GM21737 (cell line): ENCODE measurements at regions not wholly inside any gene's neighbourhood (a gene's known extent, or its start where the extent isn't known, plus 50 kb on each side); places are given as distances from the start of the nearest gene placed in this dataset.

Experiments used
- ATAC-seq: cut with Tn5 transposase; IDR thresholded peaks from one replicate; pipeline ENCODE4 v1.9.1; 2021; ENCODE audit warnings: mild to moderate bottlenecking, moderate library complexity; ENCODE audit not compliant: unreplicated experiment

- ATAC-seq: no peak
Observed at GRCh38 chr2:9681427-9681817, 50.6 kb upstream of the YWHAQ start.

- ATAC-seq: no peak
Observed at GRCh38 chr2:9685637-9686036, 54.8 kb upstream of the YWHAQ start.

DNA sequence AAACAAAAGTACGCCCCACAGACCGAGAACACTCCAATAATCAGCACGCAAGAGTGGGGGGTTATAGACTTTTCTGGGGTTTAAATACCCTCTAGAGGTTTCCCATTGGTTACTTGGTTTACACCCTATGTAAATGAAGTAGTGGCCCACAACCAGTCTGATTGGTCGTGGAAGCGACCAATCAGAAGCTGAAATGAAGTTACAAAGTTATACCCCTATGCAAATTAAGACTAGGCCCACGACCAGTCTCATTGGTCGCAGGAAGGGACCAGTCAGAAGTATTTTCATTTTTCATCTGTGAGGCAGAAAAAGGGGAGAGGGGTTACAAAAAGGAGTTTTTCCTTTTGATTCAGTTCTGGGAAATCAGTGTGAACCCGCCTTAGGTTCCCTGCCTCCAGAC lies 55.3 kb upstream of the YWHAQ start:
- no peak for ATAC-seq

GRCh38 chr2:9690252-9690651 lies 59.5 kb upstream of the YWHAQ start:
- ATAC-seq: no peak

DNA sequence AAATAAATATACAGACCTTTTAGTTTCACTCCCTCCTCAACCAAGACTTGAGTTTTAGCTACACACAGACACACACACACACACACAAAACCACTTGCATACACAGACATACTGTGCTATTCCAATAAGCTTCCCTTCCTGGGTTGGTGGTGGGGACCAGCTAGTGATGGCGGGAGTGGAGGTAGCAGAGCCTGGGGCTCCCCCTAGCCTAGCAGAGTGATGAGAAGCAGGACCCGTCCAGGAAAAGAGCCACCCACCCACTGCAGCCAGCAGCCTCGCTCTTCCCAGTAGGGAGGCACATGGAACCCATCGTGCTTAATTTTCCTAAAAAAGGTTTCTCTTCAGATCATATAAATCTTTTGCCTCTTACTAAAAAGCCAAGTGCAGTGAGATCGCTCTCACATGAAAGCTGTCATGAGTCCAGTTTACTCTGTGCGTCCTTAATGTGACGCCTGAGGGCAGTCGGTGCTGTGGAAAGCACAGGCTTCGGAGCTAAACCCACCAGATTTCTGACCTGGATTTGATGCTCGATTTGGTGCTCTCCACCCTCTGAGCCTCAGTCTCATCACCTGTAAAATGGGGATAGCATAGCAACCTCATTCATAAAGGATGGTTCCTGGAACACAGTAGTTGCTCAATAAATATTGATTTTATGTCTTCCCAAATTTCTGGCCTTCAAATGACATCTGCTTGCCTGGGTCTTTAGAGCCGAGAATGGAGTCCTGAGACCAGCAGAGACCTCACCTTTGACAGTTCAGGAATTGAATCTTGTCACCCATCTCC lies 60.1 kb upstream of the YWHAQ start:
- no peak for ATAC-seq

- ATAC-seq: no peak
Observed at GRCh38 chr2:9692456-9693195, 61.8 kb upstream of the YWHAQ start.

- ATAC-seq: no peak
Observed at GRCh38 chr2:9693196-9693491, 62.3 kb upstream of the YWHAQ start.

DNA sequence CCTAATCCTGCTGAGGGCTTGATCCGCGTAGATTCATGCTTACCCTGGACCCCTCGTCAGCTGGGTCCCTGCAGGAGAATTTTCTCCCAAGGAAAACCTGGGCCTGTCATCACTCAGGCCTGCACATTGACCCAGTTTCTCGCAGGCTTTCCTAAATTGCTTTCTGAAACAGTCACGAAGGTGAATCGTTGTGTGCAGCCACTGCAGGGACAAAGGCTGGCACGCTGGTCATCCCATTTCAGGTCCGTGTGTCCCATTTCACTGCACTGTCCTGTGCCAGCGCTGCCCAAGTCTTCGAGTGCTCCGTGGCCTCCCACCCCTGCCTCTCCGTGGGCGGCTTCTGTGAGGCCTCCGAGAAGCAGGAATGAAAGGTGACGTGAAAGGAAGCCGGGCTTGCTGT lies 62.8 kb upstream of the YWHAQ start:
- ATAC-seq: no peak

DNA sequence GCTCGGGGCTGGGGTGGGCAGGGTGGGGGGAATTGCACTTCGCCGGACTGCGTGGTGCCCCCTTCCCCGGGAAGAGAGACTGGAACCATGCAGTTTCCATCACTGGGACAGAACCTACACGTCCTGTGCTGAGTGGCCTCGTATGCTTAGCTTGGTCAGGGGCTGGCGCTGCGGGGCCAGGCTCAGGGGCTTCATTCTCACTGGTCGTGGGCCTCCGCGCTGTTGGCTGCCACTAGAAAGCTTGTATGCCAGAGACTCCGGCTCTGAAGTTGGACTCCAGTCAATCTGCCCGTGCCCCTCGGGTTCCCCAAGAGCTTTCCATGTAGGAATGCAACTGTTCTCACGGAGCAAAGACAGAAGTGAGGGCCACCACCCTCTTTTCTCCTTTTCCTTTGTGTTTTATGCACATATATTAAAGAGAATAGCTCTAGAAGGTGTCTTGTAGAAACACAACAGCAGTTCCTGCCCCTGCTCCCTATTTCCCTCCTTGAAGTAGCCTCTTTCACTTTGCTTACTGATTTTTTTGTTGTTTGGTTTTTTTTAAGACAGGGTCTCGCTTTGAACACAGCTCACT lies 64.0 kb upstream of the YWHAQ start:
- no peak for ATAC-seq

DNA sequence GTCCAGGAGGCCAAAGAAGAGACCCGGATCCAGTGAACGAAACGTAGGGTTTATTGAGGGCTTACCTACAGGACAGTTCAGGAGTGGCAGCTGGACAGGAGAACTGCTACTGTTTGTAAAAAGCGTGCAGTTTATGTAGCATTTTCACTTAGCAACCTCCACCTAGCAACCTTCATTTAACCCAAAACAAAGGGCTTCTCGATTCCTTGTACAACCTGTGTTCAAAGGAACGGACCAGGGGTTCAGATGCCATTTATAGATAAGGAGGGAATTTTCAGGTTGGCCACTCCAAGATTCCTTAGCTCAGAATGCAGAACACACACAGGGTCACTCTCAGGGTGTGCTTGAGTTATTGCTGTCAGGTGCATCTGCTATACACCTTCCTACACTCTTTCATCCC lies 65.1 kb upstream of the YWHAQ start:
- ATAC-seq: no peak

DNA sequence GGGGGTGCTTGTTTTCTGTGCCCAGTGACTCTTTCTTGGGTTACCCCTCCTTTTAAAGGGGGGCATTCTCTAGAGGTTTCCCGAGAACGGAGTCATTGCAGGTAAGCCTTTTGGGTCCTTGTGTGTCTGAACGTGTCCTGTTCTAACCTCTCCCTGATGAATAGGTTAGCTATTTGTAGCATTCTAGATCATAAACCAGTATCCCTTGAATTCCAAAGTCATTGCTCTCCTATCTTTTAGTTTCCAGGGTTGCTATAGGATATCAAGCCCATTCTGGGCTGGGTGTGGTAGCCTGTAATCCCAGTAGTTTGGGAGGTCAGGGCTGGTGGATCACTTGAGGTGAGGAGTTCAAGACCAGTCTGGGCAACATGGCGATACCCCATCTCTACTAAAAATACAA lies 65.9 kb upstream of the YWHAQ start:
- ATAC-seq: no peak

- no peak for ATAC-seq
Observed at GRCh38 chr2:9697909-9698308, 67.1 kb upstream of the YWHAQ start.

DNA sequence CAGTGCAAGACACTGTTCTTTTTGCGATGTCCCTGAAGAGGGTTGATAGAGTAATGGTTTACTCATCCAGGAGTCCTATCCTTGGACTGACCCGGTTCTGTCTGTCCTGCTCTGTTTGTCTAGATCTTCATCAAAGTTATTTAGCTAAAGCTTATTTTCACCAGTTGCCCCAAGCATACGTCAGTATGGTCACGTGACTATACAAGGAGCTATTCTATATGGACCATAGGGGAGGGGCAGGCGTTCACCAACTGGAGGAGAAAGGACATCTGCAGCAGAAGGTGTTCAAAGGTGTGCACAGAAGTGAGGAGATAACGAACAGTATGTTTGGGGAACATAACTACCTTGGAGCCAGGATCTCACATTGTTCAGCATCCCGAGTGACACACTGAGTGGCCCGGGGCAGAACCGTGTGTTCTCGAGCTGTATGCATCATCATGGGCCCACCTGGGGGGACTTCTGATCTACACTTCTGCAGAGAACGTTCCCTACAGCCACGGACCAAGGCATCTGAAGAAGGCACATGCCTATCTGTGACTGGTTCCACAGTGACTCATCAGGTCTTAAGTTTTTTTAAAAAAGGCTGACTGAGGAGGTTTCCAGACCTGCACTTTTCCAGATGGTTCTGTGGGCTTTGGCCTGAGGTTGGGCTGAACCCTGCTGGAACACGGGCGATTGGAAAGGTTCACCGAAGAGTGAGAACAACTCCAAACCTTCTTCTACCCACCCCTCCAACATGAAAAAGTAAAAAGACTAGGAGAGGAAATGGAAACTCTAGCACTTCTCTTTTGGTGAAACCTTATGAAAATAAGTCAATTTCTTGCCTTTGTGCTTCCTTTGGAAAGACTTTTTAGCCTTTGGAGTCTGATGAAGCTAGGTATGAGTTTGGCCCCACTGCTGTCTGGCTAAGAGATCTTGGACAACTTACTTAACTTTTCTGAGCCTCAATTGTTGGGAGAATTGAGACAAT lies 68.6 kb upstream of the YWHAQ start:
- ATAC-seq: no peak

- no peak for ATAC-seq
Observed at GRCh38 chr2:9700109-9700495, 69.3 kb upstream of the YWHAQ start.

GRCh38 chr2:9702604-9703084 lies 71.8 kb upstream of the YWHAQ start:
- no peak for ATAC-seq

GRCh38 chr2:9703085-9703678 lies 72.4 kb upstream of the YWHAQ start:
- ATAC-seq: no peak

- ATAC-seq: no peak
Observed at GRCh38 chr2:9703701-9704221, 73.0 kb upstream of the YWHAQ start.

DNA sequence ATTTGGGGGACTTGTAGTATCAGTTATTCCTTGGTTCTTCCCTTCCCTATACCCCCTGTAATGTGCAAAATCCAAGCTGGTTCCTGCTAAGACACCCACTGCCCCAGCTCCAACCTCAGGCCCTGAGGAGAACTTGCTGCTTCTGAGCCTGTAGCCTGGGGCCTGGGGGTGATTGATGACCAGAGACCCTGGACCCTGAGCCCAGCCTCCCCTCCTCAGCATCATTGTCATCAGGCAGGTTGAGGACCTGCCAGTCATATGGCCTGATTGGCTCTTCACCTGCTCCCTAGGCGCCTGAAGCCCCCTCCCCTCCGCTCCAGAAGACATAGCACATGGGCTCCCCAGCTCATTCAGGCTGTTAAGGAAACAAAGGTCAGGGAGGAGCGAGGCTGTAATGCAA lies 73.8 kb upstream of the YWHAQ start:
- ATAC-seq: no peak

DNA sequence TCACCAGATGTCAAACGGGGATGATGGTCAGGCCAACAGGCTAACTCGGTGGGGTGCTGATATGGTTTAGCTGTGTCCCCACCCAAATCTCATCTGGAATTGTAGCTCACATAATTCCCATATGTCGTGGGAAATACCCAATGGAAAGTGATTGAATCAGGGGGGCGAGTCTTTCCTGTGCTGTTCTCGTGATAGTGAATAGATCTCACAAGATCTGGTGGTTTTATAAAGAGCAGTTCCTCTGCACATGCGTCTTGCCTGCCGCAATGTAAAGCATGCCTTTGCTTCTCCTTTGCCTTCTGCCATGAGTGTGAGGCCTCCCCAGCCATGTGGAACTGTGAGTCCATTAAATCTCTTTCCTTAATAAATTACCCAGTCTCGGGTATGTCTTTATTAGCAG lies 74.4 kb upstream of the YWHAQ start:
- ATAC-seq: no peak

DNA sequence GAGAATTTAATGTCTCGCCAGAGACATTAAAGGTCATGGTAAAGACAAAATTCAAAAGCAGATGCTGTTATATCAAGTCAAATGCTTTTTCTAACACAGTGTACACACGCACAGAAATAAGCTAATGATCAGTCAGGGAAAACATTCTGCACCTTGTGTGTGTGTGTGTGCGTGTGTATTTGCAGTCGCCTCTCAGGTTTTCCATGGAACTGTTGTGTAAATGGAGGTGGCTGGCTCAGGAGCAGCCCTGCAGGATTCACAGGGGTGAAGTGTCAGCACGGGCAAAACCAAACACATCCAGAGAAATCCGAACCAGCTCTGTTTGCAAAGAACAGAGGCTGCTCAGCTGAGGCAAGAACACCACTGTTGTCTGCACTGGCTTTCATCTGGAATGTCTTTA lies 76.2 kb upstream of the YWHAQ start:
- ATAC-seq: no peak
